Activated T-cell treated with anti-CD3 and anti-CD28 coated beads, Interleukin-2, amount 50 U/mL, for 24 hours (primary cell): ENCODE measurements at regions not wholly inside any gene's neighbourhood (a gene's known extent, or its start where the extent isn't known, plus 50 kb on each side); places are given as distances from the start of the nearest gene placed in this dataset.
"Not testable (repeated sequence)": the region's sequence is repeated elsewhere in the genome, so short reads cannot be mapped to it uniquely, and the experiment has no call there.

Experiments used
- DNase-seq: peaks from one replicate; pipeline ENCODE4 v3.0.0-alpha.2; 2020
- H3K27ac Mint-ChIP-seq: 2 replicates; pipeline ENCODE4 v1.8.0; 2020; ENCODE audit warnings: mild to moderate bottlenecking, mixed read lengths
- H3K27me3 Mint-ChIP-seq: 2 replicates; pipeline ENCODE4 v1.8.0; 2020; ENCODE audit warnings: mixed read lengths
- H3K36me3 Mint-ChIP-seq: 2 replicates; pipeline ENCODE4 v1.8.0; 2020; ENCODE audit warnings: low read depth, mixed read lengths
- H3K4me1 Mint-ChIP-seq: 2 replicates; pipeline ENCODE4 v1.8.0; 2020; ENCODE audit warnings: low read depth, mixed read lengths
- H3K4me3 Mint-ChIP-seq: 2 replicates; pipeline ENCODE4 v1.8.0; 2020; ENCODE audit warnings: mild to moderate bottlenecking, moderate library complexity, mixed read lengths
- H3K9me3 Mint-ChIP-seq: 2 replicates; pipeline ENCODE4 v1.8.0; 2020; ENCODE audit warnings: mixed read lengths

DNA sequence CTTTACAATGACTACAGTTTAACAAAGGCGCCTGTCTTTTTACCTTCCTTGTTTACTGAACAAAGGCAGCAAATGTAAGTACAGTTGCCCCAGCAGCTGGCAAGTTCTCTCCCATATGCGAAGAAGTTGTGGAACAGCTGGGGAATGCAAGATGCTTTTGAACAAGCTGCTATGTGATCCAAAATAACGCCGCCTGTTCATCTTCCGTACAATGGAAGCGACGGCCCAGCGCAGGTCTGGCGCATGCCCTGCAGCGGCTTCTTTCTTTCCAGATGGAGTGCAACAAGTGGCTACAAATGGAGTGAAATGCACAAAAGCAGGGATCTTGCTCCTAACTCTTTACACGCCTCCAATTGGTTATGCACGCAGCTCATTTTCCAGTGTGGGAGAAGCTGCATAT, 97.0 kb upstream of the SVIL start:
- Mint-ChIP-seq H3K27ac (no peak overlapping the region), H3K9me3 (no peaks in the 10 kb centered on the region), H3K4me3 (no peak overlapping the region), H3K4me1 (peaks cover 61% of the 10 kb centered on the region), H3K27me3 (no peaks in the 10 kb centered on the region), H3K36me3 (peaks cover 12% of the 10 kb centered on the region)
- DNase-seq: no peak

DNA sequence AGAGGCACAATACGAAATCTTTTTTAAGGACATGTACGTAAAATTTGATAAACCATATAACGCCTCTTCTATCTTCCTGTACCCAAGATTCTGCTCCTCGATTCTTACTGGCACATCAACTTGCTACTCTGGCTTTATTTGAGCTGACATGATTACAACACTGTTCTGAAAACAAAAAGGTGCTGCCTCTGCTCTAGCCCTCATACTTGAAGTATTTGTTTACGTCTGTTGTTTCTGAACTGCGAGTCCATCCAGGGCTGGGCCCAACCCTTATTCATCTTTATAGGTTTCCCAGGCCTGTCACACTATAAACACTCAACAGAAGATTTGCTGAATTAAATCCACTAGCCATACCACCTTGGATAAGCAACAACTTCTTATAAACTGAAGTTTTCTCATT, 96.2 kb upstream of the SVIL start:
- Mint-ChIP-seq H3K27me3 (no peaks in the 10 kb centered on the region), H3K4me1 (peaks cover 64% of the 10 kb centered on the region), H3K27ac (no peak overlapping the region), H3K36me3 (peaks cover 12% of the 10 kb centered on the region), H3K9me3 (no peaks in the 10 kb centered on the region), H3K4me3 (no peak overlapping the region)
- no peak for DNase-seq

DNA sequence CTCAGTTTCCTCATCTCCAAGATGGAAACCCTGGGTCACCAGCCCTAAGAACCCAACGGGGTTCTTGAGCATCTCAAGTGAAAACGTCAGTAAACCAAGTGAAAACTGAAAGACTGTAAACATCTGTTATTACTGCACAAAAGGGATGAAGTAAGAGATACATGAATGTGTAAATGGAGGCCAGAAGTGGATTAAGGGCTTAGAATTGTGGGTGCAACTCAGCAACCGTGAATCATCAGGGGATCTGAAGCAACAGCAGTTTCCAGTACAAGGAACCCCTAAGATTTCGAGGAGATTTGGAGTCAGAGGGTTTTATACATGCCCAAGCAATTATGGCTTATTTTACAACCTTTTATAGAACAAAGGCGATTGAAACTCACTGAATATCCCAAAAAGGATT, 95.7 kb upstream of the SVIL start:
- peaks cover 65% of the 10 kb centered on the region for H3K4me1 Mint-ChIP-seq
- H3K9me3 Mint-ChIP-seq: no peaks in the 10 kb centered on the region
- H3K4me3 Mint-ChIP-seq: no peak overlapping the region
- no peak for DNase-seq
- peaks cover 12% of the 10 kb centered on the region for H3K36me3 Mint-ChIP-seq
- H3K27ac Mint-ChIP-seq: no peak overlapping the region
- H3K27me3 Mint-ChIP-seq: no peaks in the 10 kb centered on the region

DNA sequence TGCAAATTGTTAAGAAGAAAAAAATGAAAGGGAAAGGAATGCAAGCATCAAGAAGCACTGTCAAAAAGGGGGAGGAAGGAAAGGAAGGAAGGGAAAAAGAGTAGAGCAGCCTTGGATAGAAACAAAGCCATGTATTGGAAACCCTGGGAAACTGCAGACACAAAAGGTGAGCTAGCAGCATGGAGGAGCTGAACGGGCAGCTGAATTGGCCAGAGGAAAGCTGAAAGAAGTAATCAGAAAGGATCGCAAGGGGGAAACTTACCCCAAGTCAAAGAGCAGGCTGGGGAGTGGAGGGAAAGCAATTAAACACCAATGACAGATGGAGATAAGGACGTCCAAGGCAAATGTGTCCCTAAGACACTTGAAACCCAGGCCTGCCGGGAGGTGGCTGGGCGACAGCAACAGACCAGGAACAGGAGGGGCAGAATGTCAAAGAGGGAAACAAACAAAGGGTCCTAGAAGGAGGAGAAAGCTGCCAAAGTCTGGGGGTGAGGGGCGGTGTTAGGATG, 93.8 kb upstream of the SVIL start:
- Mint-ChIP-seq H3K36me3 (peaks cover 12% of the 10 kb centered on the region), H3K9me3 (no peaks in the 10 kb centered on the region), H3K4me3 (no peak overlapping the region), H3K27ac (no peak overlapping the region), H3K27me3 (no peaks in the 10 kb centered on the region), H3K4me1 (peaks cover 70% of the 10 kb centered on the region)
- DNase-seq: no peak

DNA sequence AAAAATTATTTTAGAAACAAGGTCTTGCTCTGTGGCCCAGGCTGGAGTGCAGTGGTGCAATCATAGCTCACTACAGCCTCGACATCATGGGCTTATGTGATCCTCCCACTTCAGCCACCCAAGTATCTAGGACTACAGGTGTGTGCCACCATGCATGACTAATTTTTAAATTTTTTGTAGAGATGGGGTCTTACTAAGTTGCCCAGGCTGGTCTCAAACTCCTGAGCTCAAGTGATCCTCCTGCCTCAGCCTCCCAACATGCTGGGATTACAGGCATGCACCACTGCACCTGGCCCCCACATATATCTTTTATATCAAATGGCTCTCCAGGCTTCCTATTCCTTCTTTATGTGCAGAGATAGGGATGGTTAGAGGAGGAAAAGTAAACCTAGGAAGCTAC, 91.2 kb upstream of the SVIL start:
- DNase-seq: not testable (repeated sequence)

DNA sequence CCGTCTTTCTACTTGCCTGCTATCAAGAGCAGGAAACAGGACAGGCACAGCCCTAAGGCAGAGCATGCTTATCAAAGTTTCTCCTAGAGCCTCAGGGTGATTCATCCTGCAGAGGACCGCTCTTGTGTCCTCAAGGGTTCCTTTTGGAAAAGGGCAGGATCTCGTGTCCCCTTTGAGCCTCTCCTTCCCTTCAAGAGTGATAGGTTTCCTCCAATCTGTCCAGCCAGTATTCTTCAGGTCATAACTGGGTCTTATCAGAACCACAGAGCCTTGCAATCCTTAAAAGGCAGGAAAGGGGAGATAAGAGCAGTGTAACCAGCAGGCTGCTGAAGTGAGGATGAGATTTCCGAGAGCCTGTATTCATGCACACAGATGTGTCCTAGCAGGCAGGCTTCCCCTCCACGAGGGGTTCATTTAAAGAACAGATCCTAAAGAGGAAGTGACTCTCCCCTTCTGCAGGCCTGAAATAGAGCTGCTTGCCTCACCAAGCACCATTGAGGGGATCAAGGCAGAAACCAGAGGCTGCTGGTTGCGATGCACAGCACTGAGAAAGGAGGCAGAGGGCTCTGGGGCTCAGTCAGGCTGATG, 90.5 kb upstream of the SVIL start:
- no peak overlapping the region for H3K4me3 Mint-ChIP-seq
- H3K27me3 Mint-ChIP-seq: no peaks in the 10 kb centered on the region
- peaks cover 50% of the 10 kb centered on the region for H3K4me1 Mint-ChIP-seq
- no peak for DNase-seq
- H3K36me3 Mint-ChIP-seq: peaks cover 17% of the 10 kb centered on the region
- H3K27ac Mint-ChIP-seq: no peak overlapping the region
- H3K9me3 Mint-ChIP-seq: peaks cover 4% of the 10 kb centered on the region

More for the DNA sequence above, 91.2 kb upstream of the SVIL start:
- Mint-ChIP-seq H3K36me3 (peaks cover 16% of the 10 kb centered on the region), H3K4me1 (peaks cover 56% of the 10 kb centered on the region)
- H3K9me3 Mint-ChIP-seq, H3K27me3 Mint-ChIP-seq, H3K27ac Mint-ChIP-seq, H3K4me3 Mint-ChIP-seq: not testable (repeated sequence)

DNA sequence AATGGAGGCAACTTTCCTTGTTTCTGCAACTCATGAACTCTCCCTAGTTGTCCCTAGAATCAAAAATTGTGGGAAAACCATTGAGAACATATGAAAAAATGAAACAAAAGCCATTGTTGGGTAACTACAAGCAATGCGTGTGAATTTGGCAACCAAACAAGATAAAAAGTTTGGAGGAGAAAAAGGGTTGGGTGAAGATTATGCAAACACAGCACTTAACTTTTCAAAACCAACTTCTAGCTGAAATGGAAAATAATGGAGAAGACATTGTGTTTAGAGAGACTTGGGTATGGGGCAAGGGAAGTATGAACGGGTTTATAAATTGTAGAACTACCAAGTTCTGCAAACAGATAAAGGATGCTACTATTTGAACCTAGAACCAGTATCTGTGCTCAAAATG, 89.0 kb upstream of the SVIL start:
- H3K27me3 Mint-ChIP-seq: no peaks in the 10 kb centered on the region
- H3K9me3 Mint-ChIP-seq: peaks cover 12% of the 10 kb centered on the region
- no peak for DNase-seq
- H3K27ac Mint-ChIP-seq: no peak overlapping the region
- H3K4me3 Mint-ChIP-seq: no peak overlapping the region
- peaks cover 44% of the 10 kb centered on the region for H3K4me1 Mint-ChIP-seq
- H3K36me3 Mint-ChIP-seq: peaks cover 16% of the 10 kb centered on the region

DNA sequence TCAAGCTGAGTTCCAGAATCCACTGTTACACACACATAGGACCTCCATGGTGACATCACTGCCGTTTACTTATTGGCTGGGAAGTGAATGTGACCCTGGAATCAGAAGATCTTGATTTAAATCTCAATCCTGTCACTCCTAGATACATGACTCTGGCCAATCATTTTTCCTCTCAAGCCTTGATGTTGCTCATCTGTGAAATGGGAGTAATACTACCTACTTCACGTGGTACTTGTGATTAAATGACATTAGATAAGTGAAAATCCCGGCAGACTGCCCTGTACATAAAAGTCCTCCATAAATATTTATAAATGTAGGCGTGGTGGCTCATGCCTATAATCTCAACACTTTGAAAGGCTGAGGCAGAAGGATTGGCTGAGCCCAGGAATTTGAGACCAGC, 88.0 kb upstream of the SVIL start:
- Mint-ChIP-seq H3K27ac (no peak overlapping the region), H3K36me3 (peaks cover 22% of the 10 kb centered on the region), H3K9me3 (peaks cover 12% of the 10 kb centered on the region), H3K4me1 (peaks cover 35% of the 10 kb centered on the region), H3K4me3 (no peak overlapping the region), H3K27me3 (no peaks in the 10 kb centered on the region)
- DNase-seq: no peak

DNA sequence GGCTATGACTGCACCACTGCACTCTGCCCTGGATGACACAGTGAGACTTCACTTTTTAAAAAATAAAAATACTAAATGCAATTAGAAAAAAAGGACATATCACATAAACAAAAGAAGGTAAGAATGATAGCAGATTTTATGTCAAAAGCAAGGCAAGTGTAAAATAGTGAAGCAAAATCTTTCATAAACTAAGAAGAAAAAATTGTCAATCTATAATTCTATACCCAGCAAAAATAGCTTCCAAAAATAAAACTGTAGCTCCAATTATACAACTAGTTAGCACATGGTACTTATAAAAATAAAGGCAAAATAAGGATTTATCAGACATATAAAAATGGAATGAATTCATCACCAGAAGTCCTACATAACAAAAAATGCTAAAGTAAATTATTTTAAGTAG, 85.4 kb upstream of the SVIL start:
- no peaks in the 10 kb centered on the region for H3K27me3 Mint-ChIP-seq

DNA sequence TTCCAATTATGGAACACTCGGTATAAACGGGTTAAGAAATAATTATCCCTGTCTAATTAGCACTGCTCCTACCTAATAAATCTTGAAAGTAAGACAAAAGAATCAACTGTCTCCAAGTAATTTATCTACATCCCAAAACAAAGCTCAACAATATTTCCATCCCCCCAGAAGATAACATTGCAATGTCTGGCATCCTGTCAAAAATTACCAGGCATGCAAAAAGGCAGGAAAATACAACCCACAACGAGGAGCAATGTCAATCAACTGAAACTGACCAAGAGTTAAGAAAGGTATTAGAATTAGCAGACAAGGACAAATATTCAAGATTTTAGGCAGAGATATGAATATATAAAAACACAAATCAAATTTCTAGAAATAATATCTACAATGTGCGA, 84.5 kb upstream of the SVIL start:
- Mint-ChIP-seq H3K4me1 (peaks cover 32% of the 10 kb centered on the region), H3K27ac (no peak overlapping the region), H3K36me3 (peaks cover 33% of the 10 kb centered on the region), H3K9me3 (peaks cover 15% of the 10 kb centered on the region), H3K4me3 (no peak overlapping the region), H3K27me3 (no peaks in the 10 kb centered on the region)
- DNase-seq: no peak

More for the DNA sequence above, 85.4 kb upstream of the SVIL start:
- no peak overlapping the region for H3K27ac Mint-ChIP-seq
- H3K4me3 Mint-ChIP-seq: no peak overlapping the region
- DNase-seq: no peak
- H3K4me1 Mint-ChIP-seq: peaks cover 33% of the 10 kb centered on the region
- H3K9me3 Mint-ChIP-seq: peaks cover 15% of the 10 kb centered on the region
- peaks cover 33% of the 10 kb centered on the region for H3K36me3 Mint-ChIP-seq

DNA sequence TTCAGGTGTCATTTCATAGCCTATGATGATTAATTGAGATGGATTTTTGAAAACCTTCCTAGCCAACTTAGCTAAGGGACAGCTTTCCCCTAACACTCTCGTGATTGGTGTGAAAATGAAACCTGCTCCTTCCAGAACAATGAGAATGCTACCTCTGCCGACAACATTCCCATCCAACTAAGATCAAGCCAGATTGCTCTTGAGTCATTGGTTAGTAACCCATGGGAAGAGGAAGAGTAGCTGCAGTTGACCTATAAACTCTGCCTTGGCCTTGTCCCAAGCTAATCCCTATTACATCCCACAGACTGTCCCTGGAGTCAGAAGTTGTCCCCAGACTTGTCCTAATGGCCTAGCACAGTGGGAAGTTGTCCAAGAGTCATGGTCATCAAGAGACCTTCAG, 80.5 kb upstream of the SVIL start:
- Mint-ChIP-seq H3K27me3 (no peaks in the 10 kb centered on the region), H3K27ac (no peak overlapping the region), H3K9me3 (peaks cover 11% of the 10 kb centered on the region), H3K36me3 (peaks cover 29% of the 10 kb centered on the region), H3K4me1 (peaks cover 24% of the 10 kb centered on the region), H3K4me3 (no peak overlapping the region)
- no peak for DNase-seq

DNA sequence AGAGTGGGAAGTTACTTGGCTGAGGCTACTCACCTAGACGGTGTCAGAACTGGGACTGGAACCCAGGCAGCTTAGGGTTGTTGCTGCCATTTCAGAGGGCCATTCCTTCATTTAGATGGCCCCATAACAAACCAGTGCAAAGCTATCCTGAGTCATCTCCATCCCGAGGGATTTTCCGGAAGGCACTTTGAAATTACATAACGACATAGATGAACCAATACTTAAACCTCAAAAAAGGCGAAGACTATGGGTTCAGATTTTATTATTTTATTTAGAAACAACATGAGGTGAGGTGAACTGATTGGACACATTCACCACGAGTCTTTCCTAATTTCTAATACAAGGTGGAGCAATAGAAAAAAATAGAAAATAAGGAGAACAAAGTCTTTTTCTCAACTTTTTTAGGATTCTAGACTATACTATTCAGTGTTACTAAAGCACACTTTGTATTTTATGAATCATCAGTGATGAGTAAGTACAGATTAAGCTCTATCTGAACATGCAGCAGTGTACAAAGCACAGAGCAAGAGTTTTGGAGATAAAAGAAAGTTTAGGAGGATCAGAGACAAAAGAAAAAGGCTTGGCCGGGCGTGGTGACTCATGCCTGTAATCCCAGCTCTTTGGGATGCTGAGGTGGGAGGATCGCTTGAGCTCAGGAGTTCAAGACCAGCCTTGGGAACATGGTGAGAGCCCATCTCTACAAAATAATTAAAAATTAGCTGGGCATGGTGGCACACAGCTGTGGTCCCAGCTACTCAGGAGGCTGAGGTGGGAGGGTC, 79.5 kb upstream of the SVIL start:
- H3K27me3 Mint-ChIP-seq: no peaks in the 10 kb centered on the region
- peaks cover 26% of the 10 kb centered on the region for H3K4me1 Mint-ChIP-seq
- no peak for DNase-seq
- H3K9me3 Mint-ChIP-seq: peaks cover 5% of the 10 kb centered on the region
- H3K27ac Mint-ChIP-seq: no peak overlapping the region
- H3K36me3 Mint-ChIP-seq: peaks cover 25% of the 10 kb centered on the region
- H3K4me3 Mint-ChIP-seq: no peak overlapping the region

DNA sequence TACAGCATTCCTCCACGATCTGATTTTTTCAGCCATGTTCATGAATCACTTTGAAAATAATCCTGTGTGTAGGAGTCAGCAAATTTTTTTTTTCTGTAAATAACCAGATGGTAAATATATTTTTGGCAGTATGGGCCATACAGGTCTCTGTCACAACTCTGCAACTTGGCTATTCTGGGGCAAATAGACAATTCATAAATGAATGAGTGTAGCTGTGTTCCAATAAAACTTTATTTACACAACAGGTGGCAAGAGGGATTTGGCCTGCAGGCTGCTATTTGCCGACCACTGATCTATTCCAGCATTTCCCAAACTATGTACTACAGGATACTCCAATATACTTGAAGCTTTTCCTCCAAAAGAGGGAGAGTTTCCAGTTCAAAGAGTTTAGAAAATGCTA, 78.7 kb upstream of the SVIL start:
- Mint-ChIP-seq H3K4me1 (peaks cover 30% of the 10 kb centered on the region), H3K36me3 (peaks cover 26% of the 10 kb centered on the region), H3K27me3 (no peaks in the 10 kb centered on the region), H3K9me3 (peaks cover 3% of the 10 kb centered on the region), H3K27ac (no peak overlapping the region), H3K4me3 (no peak overlapping the region)
- DNase-seq: no peak

DNA sequence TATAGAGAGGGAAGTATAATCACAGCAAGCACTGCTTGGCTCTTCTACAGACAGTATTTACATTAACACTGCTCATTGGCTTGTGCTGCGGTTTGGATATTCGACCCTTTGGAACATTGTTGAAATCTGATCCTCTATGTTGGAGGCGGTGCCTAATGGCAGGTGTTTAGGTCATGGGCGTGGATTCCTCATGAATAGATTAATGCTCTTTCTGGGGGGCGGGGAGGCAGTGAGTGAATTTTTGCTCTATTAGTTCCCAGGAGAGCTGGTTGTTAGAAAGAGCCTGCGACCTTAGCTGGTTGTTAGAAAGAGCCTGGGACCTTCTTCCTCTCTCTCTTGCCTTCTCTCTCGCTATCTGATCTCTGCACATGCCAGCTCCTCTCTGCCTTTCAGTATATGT, 77.3 kb upstream of the SVIL start:
- peaks cover 30% of the 10 kb centered on the region for H3K4me1 Mint-ChIP-seq
- H3K9me3 Mint-ChIP-seq: peaks cover 3% of the 10 kb centered on the region
- H3K27ac Mint-ChIP-seq: no peak overlapping the region
- no peak for DNase-seq
- no peaks in the 10 kb centered on the region for H3K27me3 Mint-ChIP-seq
- H3K36me3 Mint-ChIP-seq: peaks cover 19% of the 10 kb centered on the region
- no peak overlapping the region for H3K4me3 Mint-ChIP-seq

DNA sequence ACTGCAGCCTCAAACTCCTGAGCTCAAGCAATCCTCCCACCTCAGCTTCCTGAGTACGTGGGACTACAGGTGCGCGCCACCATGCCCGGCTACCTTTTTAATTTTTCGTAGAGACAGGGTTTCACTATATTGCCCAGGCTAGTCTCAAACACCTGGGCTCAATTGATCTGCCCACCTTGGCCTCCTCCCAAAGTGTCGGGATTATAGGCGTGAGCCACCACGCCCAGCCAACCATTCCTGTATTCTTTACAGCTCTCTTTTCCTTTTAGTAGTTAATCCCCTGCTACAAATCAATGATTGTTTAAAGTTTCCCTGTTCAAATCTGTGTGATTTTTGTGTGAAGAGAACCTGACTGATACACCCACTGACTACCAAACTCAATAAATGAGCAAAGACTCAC, 75.4 kb upstream of the SVIL start:
- H3K4me3 Mint-ChIP-seq: no peak overlapping the region

More for the DNA sequence above, 75.4 kb upstream of the SVIL start:
- DNase-seq: no peak
- peaks cover 14% of the 10 kb centered on the region for H3K36me3 Mint-ChIP-seq
- no peaks in the 10 kb centered on the region for H3K27me3 Mint-ChIP-seq
- peaks cover 25% of the 10 kb centered on the region for H3K4me1 Mint-ChIP-seq
- no peaks in the 10 kb centered on the region for H3K9me3 Mint-ChIP-seq
- H3K27ac Mint-ChIP-seq: no peak overlapping the region
